Ishikawa (cell line): ENCODE measurements at regions not wholly inside any gene's neighbourhood (a gene's known extent, or its start where the extent isn't known, plus 50 kb on each side); places are given as distances from the start of the nearest gene placed in this dataset.

Experiments
- CEBPB ChIP-seq: IDR thresholded peaks from 2 replicates; pipeline ENCODE4 v1.6.1; 2012
- CREB1 ChIP-seq: IDR thresholded peaks from 2 replicates; pipeline ENCODE4 v1.6.1; 2012; ENCODE audit warnings: low read depth
- MAX ChIP-seq: IDR thresholded peaks from 2 replicates; pipeline ENCODE4 v1.6.1; 2012
- RAD21 ChIP-seq: IDR thresholded peaks from 2 replicates; pipeline ENCODE4 v1.6.1; 2012; ENCODE audit warnings: low read depth
- TAF1 ChIP-seq: IDR thresholded peaks from 2 replicates; pipeline ENCODE4 v1.6.1; 2012; ENCODE audit warnings: low read depth, mild to moderate bottlenecking
- YY1 ChIP-seq: IDR thresholded peaks from 2 replicates; pipeline ENCODE4 v1.6.1; 2012; ENCODE audit warnings: low read depth
- ZBTB7A ChIP-seq: IDR thresholded peaks from 2 replicates; pipeline ENCODE4 v1.6.1; 2012; ENCODE audit warnings: low read depth
- TF ChIP-seq, protein P1 (sequence below): IDR thresholded peaks from 2 replicates; pipeline ENCODE4 v1.6.1; 2012

DNA sequence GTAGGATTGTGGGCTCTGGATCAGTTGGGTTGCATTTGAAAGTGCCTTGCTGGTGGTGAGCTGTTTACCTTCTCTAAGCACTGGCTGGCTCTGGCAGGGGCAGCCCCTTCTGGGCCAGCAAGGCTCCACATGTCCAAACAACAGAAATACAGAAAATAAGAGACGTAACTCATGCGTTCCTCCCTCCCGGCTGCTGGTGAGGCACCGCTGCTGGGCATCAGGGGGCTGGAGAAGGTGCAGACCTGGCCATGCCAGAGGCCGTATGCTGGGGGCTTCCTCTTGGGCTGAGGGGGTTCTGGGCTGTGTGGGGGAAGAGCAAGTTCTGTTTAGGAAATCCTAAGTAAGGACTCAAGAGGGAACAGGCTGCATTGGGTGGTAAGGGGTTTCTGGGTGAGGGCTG lies 140.6 kb downstream of the URI1 start:
- TF ChIP-seq MAX (no peak), CREB1 (no peak), TAF1 (no peak), YY1 (no peak), RAD21 (no peak), ZBTB7A (no peak), CEBPB (no peak)
- TF ChIP-seq, protein P1, sequence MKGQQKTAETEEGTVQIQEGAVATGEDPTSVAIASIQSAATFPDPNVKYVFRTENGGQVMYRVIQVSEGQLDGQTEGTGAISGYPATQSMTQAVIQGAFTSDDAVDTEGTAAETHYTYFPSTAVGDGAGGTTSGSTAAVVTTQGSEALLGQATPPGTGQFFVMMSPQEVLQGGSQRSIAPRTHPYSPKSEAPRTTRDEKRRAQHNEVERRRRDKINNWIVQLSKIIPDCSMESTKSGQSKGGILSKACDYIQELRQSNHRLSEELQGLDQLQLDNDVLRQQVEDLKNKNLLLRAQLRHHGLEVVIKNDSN, result no peak
